HL-60 (cell line): ENCODE measurements at regions not wholly inside any gene's neighbourhood (a gene's known extent, or its start where the extent isn't known, plus 50 kb on each side); places are given as distances from the start of the nearest gene placed in this dataset.

ENCODE experiments used
- DNase-seq, 2 experiments: peaks; one replicate each; pipeline ENCODE4 v3.0.0-alpha.2; 2010 to 2020; ENCODE audit warnings: low read depth in 1 of 2, low spot score in 1 of 2
- H3K27ac ChIP-seq: fragments of 250-450 bp; sonication (Bioruptor Pico); replicated peaks from 2 replicates; pipeline ENCODE4 v1.5.1; 2020; ENCODE audit warnings: mild to moderate bottlenecking, moderate library complexity
- H3K27me3 ChIP-seq: fragments of 250-450 bp; sonication (Bioruptor Pico); 2 replicates; pipeline ENCODE4 v1.5.1; 2021; ENCODE audit warnings: mild to moderate bottlenecking, moderate library complexity; ENCODE audit not compliant: insufficient read depth, poor library complexity, severe bottlenecking
- H3K4me3 ChIP-seq: replicated peaks from 2 replicates; pipeline ENCODE4 v1.5.1; 2011; ENCODE audit warnings: mild to moderate bottlenecking, control low read depth, low read length; ENCODE audit not compliant: insufficient read depth
- GABPA ChIP-seq: IDR thresholded peaks from 2 replicates; pipeline ENCODE4 v1.6.1; 2012; ENCODE audit warnings: low read depth
- POLR2AphosphoS5 ChIP-seq: IDR thresholded peaks from 2 replicates; pipeline ENCODE4 v1.6.1; 2012; ENCODE audit warnings: low read depth
- SPI1 ChIP-seq: IDR thresholded peaks from 2 replicates; pipeline ENCODE4 v1.6.1; 2012; ENCODE audit warnings: low read depth, mild to moderate bottlenecking, borderline replicate concordance
- TF ChIP-seq, protein P1 (sequence below): IDR thresholded peaks from one replicate; pipeline ENCODE4 v1.5.1; 2011; ENCODE audit warnings: low read length, control low read depth, inconsistent platforms; ENCODE audit not compliant: insufficient read depth
- TF ChIP-seq, protein P2 (sequence below): IDR thresholded peaks from 2 replicates; pipeline ENCODE4 v1.6.1; 2012; ENCODE audit warnings: low read depth; ENCODE audit not compliant: insufficient replicate concordance

DNA sequence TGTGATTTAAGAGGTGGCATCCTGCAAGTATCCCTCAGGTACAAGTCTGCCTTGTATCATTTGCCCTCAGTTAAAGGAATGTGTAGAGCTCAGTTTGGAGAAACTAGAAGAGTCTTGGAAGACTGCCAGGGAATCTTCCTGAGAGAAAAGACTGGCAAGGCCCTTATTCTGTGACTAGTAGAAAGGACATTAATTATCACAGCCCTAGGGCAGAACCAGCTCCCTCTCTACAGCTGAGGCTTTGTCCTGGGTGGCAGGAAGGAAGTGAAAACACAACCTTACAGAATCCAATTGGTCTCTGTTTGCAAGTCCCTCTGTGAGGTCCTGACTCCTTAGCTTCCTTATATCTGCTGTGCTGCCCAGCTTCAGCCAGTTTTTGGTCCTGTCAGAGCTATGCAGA, 385.9 kb upstream of the CYRIA start:
- H3K27ac ChIP-seq = no peak overlapping the region
- no peak for DNase-seq
- no peak for TF ChIP-seq GABPA
- no peak overlapping the region for H3K4me3 ChIP-seq
- H3K27me3 ChIP-seq = no peaks in the 10 kb centered on the region

DNA sequence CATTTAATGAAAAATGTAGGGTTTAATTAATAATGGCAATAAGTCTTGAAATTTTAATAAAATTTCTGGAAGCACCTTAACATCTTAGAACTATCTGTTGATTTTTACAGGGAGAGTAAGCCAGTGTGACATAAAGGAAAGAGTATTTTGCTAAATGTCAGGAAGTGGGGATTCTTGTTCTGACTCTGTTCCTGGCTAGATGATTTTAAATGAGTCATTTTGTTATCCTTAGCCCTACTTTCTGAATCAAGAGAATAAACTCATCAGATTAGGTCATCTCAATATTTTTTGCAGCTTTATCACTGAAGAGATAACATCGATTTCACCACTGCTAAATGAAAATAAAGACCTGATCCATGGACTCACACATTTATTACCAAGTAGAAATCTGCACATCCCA, 377.5 kb upstream of the CYRIA start:
- no peaks in the 10 kb centered on the region for H3K27me3 ChIP-seq
- no peak overlapping the region for H3K4me3 ChIP-seq
- no peak for DNase-seq
- TF ChIP-seq, protein P1, sequence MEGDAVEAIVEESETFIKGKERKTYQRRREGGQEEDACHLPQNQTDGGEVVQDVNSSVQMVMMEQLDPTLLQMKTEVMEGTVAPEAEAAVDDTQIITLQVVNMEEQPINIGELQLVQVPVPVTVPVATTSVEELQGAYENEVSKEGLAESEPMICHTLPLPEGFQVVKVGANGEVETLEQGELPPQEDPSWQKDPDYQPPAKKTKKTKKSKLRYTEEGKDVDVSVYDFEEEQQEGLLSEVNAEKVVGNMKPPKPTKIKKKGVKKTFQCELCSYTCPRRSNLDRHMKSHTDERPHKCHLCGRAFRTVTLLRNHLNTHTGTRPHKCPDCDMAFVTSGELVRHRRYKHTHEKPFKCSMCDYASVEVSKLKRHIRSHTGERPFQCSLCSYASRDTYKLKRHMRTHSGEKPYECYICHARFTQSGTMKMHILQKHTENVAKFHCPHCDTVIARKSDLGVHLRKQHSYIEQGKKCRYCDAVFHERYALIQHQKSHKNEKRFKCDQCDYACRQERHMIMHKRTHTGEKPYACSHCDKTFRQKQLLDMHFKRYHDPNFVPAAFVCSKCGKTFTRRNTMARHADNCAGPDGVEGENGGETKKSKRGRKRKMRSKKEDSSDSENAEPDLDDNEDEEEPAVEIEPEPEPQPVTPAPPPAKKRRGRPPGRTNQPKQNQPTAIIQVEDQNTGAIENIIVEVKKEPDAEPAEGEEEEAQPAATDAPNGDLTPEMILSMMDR = no peak
- no peak for TF ChIP-seq POLR2AphosphoS5
- TF ChIP-seq, protein P2, sequence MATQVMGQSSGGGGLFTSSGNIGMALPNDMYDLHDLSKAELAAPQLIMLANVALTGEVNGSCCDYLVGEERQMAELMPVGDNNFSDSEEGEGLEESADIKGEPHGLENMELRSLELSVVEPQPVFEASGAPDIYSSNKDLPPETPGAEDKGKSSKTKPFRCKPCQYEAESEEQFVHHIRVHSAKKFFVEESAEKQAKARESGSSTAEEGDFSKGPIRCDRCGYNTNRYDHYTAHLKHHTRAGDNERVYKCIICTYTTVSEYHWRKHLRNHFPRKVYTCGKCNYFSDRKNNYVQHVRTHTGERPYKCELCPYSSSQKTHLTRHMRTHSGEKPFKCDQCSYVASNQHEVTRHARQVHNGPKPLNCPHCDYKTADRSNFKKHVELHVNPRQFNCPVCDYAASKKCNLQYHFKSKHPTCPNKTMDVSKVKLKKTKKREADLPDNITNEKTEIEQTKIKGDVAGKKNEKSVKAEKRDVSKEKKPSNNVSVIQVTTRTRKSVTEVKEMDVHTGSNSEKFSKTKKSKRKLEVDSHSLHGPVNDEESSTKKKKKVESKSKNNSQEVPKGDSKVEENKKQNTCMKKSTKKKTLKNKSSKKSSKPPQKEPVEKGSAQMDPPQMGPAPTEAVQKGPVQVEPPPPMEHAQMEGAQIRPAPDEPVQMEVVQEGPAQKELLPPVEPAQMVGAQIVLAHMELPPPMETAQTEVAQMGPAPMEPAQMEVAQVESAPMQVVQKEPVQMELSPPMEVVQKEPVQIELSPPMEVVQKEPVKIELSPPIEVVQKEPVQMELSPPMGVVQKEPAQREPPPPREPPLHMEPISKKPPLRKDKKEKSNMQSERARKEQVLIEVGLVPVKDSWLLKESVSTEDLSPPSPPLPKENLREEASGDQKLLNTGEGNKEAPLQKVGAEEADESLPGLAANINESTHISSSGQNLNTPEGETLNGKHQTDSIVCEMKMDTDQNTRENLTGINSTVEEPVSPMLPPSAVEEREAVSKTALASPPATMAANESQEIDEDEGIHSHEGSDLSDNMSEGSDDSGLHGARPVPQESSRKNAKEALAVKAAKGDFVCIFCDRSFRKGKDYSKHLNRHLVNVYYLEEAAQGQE = no peak
- no peak for TF ChIP-seq SPI1
- TF ChIP-seq GABPA = no peak
- H3K27ac ChIP-seq = no peak overlapping the region

DNA sequence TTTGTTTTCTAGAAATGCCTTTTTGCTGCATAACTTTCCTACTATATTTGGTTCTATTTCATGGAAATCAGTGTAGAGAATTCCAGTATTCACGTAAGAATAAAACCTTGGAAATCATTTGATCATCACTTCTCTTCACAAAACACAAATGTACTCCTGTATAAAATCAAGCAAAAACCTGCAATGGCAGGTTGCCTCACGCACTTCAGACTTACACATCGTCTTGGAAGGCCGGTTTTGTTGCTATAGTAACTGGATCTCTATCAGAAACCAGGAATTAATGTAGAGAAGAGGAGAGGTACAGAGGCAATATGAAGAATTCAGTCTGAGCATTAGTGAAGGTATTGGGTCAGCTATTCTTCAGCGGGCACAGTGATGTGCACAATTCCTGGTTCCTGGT, 370.7 kb upstream of the CYRIA start:
- H3K4me3 ChIP-seq = no peak overlapping the region
- H3K27ac ChIP-seq = no peak overlapping the region
- no peaks in the 10 kb centered on the region for H3K27me3 ChIP-seq
- TF ChIP-seq, protein P1 = no peak
- TF ChIP-seq, protein P2 = no peak
- TF ChIP-seq POLR2AphosphoS5 (no peak), SPI1 (no peak), GABPA (no peak)
- no peak for DNase-seq

DNA sequence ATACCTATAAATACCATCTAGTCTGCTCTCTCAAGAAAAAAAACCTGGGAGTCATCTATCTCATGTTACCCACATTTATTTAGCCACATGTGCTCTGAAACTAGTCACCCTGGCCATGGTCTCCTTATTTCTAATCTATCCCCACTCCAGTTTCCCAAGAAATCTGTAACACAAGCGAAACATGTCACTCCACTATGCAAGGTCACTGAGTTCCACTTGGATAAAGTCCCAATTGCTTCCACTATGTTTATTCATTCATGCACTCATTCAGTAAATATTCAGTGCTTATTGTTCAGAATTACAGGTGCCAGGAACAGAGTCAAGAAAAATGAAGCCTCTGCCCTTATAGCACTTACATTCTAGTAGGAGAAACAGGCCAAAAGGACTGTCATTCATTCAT, 369.4 kb upstream of the CYRIA start:
- H3K27me3 ChIP-seq = no peaks in the 10 kb centered on the region
- no peak overlapping the region for H3K27ac ChIP-seq
- no peak for TF ChIP-seq POLR2AphosphoS5
- TF ChIP-seq SPI1 = no peak
- TF ChIP-seq, protein P1 = no peak
- TF ChIP-seq GABPA = no peak
- TF ChIP-seq, protein P2 = no peak
- no peak for DNase-seq
- H3K4me3 ChIP-seq = no peak overlapping the region
